ENCODE measurements at regions not wholly inside any gene's neighbourhood (a gene's known extent, or its start where the extent isn't known, plus 50 kb on each side); places are given as distances from the start of the nearest gene placed in this dataset.

- no peak overlapping the region for H3K4me3 ChIP-seq (ENCODE audit: low read depth, low read length)
- no peaks in the 10 kb centered on the region for H3K9me3 ChIP-seq
- no peak for TF ChIP-seq CTCF (IDR thresholded peaks at IDR 0.05; ENCODE audit: low read depth, low read length)
- no peaks in the 10 kb centered on the region for H3K36me3 ChIP-seq
- no peaks in the 10 kb centered on the region for H3K4me1 ChIP-seq
- H3K27me3 ChIP-seq, result no peaks in the 10 kb centered on the region
- no peak for DNase-seq
Observed at GRCh38 chr7:54907981-54908380, 110.8 kb upstream of the EGFR start.

- no peak for DNase-seq
- Histone ChIP-seq H3K9me3 (no peaks in the 10 kb centered on the region), H3K27me3 (no peaks in the 10 kb centered on the region), H3K4me3 (ENCODE audit: low read depth, low read length) (no peak overlapping the region), H3K36me3 (no peaks in the 10 kb centered on the region), H3K4me1 (no peaks in the 10 kb centered on the region)
- TF ChIP-seq CTCF (IDR thresholded peaks at IDR 0.05; ENCODE audit: low read depth, low read length), result no peak
Observed at GRCh38 chr7:54908760-54909438, 109.9 kb upstream of the EGFR start.

- DNase-seq, result no peak
- Histone ChIP-seq H3K4me3 (ENCODE audit: low read depth, low read length) (no peak overlapping the region), H3K36me3 (no peaks in the 10 kb centered on the region), H3K9me3 (no peaks in the 10 kb centered on the region), H3K27me3 (no peaks in the 10 kb centered on the region), H3K4me1 (no peaks in the 10 kb centered on the region)
- no peak for TF ChIP-seq CTCF (IDR thresholded peaks at IDR 0.05; ENCODE audit: low read depth, low read length)
Observed at GRCh38 chr7:54915870-54916598, 102.8 kb upstream of the EGFR start.

- no peaks in the 10 kb centered on the region for H3K36me3 ChIP-seq
- DNase-seq, result no peak
- no peak for TF ChIP-seq CTCF (IDR thresholded peaks at IDR 0.05; ENCODE audit: low read depth, low read length)
- no peaks in the 10 kb centered on the region for H3K9me3 ChIP-seq
- H3K4me1 ChIP-seq, result no peaks in the 10 kb centered on the region
- no peaks in the 10 kb centered on the region for H3K27me3 ChIP-seq
- no peak overlapping the region for H3K4me3 ChIP-seq (ENCODE audit: low read depth, low read length)
Observed at GRCh38 chr7:54917613-54918391, 101.0 kb upstream of the EGFR start.

GRCh38 chr7:54921116-54921515 lies 97.7 kb upstream of the EGFR start:
- TF ChIP-seq CTCF (IDR thresholded peaks at IDR 0.05; ENCODE audit: low read depth, low read length), result no peak
- H3K27me3 ChIP-seq, result no peaks in the 10 kb centered on the region
- no peak overlapping the region for H3K4me3 ChIP-seq (ENCODE audit: low read depth, low read length)
- no peaks in the 10 kb centered on the region; the same call in 1 of the 2 replicates for H3K9me3 ChIP-seq
- H3K36me3 ChIP-seq, result no peaks in the 10 kb centered on the region
- H3K4me1 ChIP-seq, result no peaks in the 10 kb centered on the region
- DNase-seq, result no peak
